ENCODE measurements at regions not wholly inside any gene's neighbourhood (a gene's known extent, or its start where the extent isn't known, plus 50 kb on each side); places are given as distances from the start of the nearest gene placed in this dataset.

DNA sequence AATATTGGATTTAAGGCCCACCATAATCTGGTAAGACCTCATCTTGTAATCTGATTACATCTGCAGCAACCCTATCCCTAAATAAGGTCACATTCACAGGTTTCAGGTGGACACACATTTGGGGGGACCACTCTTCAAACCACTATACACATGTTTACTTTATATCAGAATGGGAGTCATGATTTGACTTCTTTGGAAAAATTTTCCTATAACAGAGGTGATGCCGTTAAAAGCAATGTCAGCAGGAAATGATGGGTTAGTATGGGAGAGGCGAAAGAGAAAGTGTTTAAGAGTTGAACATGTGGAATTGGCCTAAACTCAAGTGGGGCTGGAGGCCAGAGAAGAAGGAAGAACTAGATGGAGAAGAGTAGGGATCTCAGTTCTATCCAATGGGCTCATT lies 281.7 kb upstream of the ERCC4 start:
- DNase-seq (ENCODE audit: low spot score in 2 of 2) = no peak
- no peak overlapping the region for H3K4me3 ChIP-seq
- H3K9me3 ChIP-seq = no peaks in the 10 kb centered on the region
- no peaks in the 10 kb centered on the region for H3K36me3 ChIP-seq
- no peaks in the 10 kb centered on the region for H3K27me3 ChIP-seq
- H3K4me1 ChIP-seq = no peaks in the 10 kb centered on the region
- intact Hi-C loops (cut with DNase I) = no loop called here
- TF ChIP-seq, protein P1, sequence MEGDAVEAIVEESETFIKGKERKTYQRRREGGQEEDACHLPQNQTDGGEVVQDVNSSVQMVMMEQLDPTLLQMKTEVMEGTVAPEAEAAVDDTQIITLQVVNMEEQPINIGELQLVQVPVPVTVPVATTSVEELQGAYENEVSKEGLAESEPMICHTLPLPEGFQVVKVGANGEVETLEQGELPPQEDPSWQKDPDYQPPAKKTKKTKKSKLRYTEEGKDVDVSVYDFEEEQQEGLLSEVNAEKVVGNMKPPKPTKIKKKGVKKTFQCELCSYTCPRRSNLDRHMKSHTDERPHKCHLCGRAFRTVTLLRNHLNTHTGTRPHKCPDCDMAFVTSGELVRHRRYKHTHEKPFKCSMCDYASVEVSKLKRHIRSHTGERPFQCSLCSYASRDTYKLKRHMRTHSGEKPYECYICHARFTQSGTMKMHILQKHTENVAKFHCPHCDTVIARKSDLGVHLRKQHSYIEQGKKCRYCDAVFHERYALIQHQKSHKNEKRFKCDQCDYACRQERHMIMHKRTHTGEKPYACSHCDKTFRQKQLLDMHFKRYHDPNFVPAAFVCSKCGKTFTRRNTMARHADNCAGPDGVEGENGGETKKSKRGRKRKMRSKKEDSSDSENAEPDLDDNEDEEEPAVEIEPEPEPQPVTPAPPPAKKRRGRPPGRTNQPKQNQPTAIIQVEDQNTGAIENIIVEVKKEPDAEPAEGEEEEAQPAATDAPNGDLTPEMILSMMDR (IDR thresholded peaks at IDR 0.05) = no peak
- no peak overlapping the region for H3K27ac ChIP-seq

DNA sequence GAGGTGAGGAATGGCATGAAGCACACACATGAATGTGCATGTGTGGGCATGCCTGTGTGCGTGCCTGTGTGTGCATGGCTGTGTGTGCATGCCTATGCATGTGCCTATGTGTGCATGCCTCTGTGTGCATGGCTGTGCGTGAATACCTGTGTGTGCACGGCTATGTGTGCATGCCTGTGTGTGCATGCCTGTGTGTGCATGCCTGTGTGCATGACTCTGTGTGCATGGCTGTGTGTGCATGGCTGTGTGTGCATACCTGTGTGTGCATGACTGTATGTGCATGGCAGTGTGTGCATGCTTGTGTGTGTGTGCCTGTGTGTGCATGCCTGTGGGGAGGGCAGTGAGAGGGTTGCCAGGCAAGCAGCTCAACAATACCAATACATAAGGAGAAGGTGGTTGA lies 276.5 kb upstream of the ERCC4 start:
- Histone ChIP-seq H3K4me1 (no peaks in the 10 kb centered on the region), H3K36me3 (no peaks in the 10 kb centered on the region), H3K4me3 (no peak overlapping the region), H3K9me3 (no peaks in the 10 kb centered on the region), H3K27me3 (no peaks in the 10 kb centered on the region), H3K27ac (no peak overlapping the region)
- DNase-seq (ENCODE audit: low spot score in 2 of 2) = no peak
- TF ChIP-seq, protein P1 (IDR thresholded peaks at IDR 0.05) = no peak
- intact Hi-C loops (cut with DNase I) = no loop called here

DNA sequence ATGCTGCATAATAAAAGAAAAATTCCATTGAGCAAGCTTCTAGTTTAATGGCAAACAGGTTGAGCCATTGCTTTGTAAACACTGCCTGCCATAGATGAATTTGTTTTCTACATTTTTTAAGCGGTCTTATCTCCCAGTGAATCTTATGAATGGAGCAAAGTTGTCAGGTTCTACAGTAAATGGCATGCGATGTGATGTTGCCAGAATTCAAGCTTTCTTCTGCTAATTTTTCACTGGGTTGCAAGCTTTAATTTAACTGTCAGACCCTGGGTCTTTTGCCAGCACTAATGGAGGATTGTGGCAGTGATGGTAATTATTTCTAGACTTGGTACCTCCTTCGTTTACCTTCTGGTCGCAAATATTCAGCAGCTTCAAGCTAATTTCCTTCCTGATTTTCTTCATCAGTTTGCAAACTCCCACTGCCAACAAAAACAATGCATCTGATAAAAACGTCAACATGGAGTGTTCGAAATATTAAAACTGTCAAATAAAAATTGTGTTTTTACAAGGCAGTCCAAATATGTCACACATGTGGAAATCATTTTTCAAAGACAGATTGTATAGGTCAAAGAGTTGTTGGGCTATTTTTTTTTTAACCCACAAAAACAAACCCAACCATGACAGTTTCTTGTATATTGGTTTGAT lies 274.2 kb upstream of the ERCC4 start:
- Histone ChIP-seq H3K27ac (no peak overlapping the region), H3K4me1 (no peaks in the 10 kb centered on the region), H3K9me3 (no peaks in the 10 kb centered on the region), H3K36me3 (no peaks in the 10 kb centered on the region), H3K4me3 (no peak overlapping the region), H3K27me3 (no peaks in the 10 kb centered on the region)
- intact Hi-C loops (cut with DNase I) = no loop called here
- TF ChIP-seq, protein P1 (IDR thresholded peaks at IDR 0.05) = no peak
- DNase-seq (ENCODE audit: low spot score in 2 of 2) = no peak

DNA sequence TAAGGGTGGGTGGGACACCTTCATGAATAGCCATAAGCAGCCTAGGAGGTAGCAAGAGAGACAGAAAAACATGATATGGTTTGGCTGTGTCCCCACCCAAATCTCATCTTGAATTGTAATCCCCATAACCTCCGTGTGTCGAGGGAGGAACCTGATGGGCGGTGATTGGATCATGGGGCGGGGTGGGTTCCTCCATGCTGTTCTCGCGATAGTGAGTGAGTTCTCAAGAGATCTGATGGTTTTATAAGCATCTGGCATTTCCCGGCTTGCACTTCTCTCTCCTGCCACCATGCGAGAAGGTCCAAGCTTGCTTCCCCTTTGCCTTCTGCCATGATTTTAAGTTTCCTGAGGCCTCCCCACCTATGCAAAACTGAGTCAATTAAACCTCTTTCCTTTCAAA lies 259.1 kb upstream of the ERCC4 start:
- no peak for DNase-seq (ENCODE audit: low spot score in 2 of 2)
- H3K36me3 ChIP-seq = no peaks in the 10 kb centered on the region
- no peak overlapping the region for H3K27ac ChIP-seq
- H3K4me1 ChIP-seq = no peaks in the 10 kb centered on the region
- H3K9me3 ChIP-seq = no peaks in the 10 kb centered on the region
- intact Hi-C loops (cut with DNase I) = no loop called here
- no peaks in the 10 kb centered on the region for H3K27me3 ChIP-seq
- H3K4me3 ChIP-seq = no peak overlapping the region
- TF ChIP-seq, protein P1 (IDR thresholded peaks at IDR 0.05) = no peak

DNA sequence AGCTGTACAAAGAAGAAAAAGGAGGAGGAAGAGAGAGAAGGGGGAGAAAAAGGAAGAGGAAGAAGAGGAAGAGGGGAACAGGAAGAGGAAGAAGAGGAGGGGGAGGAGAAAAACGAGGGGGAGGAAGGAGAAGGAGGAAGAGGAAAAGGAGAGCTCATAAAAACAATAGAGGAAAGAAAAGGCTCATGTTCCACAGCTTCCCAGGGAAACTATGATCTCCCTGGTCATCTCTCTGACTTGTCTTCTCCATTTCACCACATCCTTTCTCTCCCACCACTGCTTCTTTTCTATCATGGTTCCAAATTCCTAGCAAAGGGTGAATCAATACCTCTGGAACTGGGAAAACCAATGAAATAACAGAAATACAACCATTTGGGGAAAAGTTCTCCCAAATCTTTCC lies 254.1 kb upstream of the ERCC4 start:
- TF ChIP-seq, protein P1 (IDR thresholded peaks at IDR 0.05) = no peak
- H3K27me3 ChIP-seq = no peaks in the 10 kb centered on the region
- H3K36me3 ChIP-seq = no peaks in the 10 kb centered on the region
- intact Hi-C loops (cut with DNase I) = no loop called here
- no peaks in the 10 kb centered on the region for H3K4me1 ChIP-seq
- H3K9me3 ChIP-seq = no peaks in the 10 kb centered on the region
- DNase-seq (ENCODE audit: low spot score in 2 of 2) = no peak
- no peak overlapping the region for H3K27ac ChIP-seq
- H3K4me3 ChIP-seq = no peak overlapping the region

DNA sequence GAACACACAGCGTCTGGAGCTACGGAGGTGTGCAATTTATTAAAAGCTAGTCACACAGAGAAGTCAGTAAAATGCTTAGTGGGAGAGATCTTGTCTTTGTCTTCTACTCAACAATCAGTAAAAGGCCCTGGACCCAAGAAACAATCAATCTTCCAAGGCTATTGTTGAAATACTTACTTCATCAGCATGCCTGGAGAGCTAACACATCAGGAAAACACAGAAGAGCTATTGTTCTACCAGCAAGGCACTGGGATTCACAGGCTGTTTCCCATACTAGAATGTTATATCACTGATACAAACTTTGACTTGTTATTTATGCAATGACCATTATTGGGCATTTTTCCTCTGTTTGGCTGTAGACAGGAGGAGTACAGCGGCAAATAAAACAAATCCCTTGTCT lies 247.8 kb upstream of the ERCC4 start:
- DNase-seq (ENCODE audit: low spot score in 2 of 2) = no peak

More for the DNA sequence above, 247.8 kb upstream of the ERCC4 start:
- TF ChIP-seq, protein P1 (IDR thresholded peaks at IDR 0.05) = no peak
- intact Hi-C loops (cut with DNase I) = no loop called here
- H3K9me3 ChIP-seq = no peaks in the 10 kb centered on the region
- no peak overlapping the region for H3K4me3 ChIP-seq
- no peak overlapping the region for H3K27ac ChIP-seq
- no peaks in the 10 kb centered on the region for H3K4me1 ChIP-seq
- H3K36me3 ChIP-seq = no peaks in the 10 kb centered on the region
- H3K27me3 ChIP-seq = no peaks in the 10 kb centered on the region

All from ascending aorta (tissue), 2 donors.